ENCODE measurements at regions not wholly inside any gene's neighbourhood (a gene's known extent, or its start where the extent isn't known, plus 50 kb on each side); places are given as distances from the start of the nearest gene placed in this dataset.

- TF ChIP-seq, protein P1, sequence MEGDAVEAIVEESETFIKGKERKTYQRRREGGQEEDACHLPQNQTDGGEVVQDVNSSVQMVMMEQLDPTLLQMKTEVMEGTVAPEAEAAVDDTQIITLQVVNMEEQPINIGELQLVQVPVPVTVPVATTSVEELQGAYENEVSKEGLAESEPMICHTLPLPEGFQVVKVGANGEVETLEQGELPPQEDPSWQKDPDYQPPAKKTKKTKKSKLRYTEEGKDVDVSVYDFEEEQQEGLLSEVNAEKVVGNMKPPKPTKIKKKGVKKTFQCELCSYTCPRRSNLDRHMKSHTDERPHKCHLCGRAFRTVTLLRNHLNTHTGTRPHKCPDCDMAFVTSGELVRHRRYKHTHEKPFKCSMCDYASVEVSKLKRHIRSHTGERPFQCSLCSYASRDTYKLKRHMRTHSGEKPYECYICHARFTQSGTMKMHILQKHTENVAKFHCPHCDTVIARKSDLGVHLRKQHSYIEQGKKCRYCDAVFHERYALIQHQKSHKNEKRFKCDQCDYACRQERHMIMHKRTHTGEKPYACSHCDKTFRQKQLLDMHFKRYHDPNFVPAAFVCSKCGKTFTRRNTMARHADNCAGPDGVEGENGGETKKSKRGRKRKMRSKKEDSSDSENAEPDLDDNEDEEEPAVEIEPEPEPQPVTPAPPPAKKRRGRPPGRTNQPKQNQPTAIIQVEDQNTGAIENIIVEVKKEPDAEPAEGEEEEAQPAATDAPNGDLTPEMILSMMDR (IDR thresholded peaks at IDR 0.05; ENCODE audit: poor library complexity, severe bottlenecking) = no peak
- TF ChIP-seq RAD21 (conservative IDR thresholded peaks at IDR 0.05) (no peak), SMC3 (conservative IDR thresholded peaks at IDR 0.05; ENCODE audit: poor library complexity) (no peak), POLR2AphosphoS5 (IDR thresholded peaks at IDR 0.05) (no peak), REST (IDR thresholded peaks at IDR 0.05; ENCODE audit: borderline replicate concordance) (no peak), MXI1 (conservative IDR thresholded peaks at IDR 0.05; ENCODE audit: poor library complexity, severe bottlenecking) (no peak), EZH2 (IDR thresholded peaks at IDR 0.05; ENCODE audit: borderline replicate concordance, insufficient read depth, low read length, poor library complexity, severe bottlenecking) (no peak)
Measured at GRCh38 chr4:163768014-163768413, 273.5 kb downstream of the TMA16 start.
